HG02938 (cell line): ENCODE measurements at regions not wholly inside any gene's neighbourhood (a gene's known extent, or its start where the extent isn't known, plus 50 kb on each side); places are given as distances from the start of the nearest gene placed in this dataset.

ENCODE experiments used
- ATAC-seq: cut with Tn5 transposase; IDR thresholded peaks from one replicate; pipeline ENCODE4 v1.9.1; 2021; ENCODE audit warnings: mild to moderate bottlenecking, moderate library complexity; ENCODE audit not compliant: unreplicated experiment

GRCh38 chr20:11323816-11324215 lies 593.9 kb upstream of the BTBD3 start:
- no peak for ATAC-seq

DNA sequence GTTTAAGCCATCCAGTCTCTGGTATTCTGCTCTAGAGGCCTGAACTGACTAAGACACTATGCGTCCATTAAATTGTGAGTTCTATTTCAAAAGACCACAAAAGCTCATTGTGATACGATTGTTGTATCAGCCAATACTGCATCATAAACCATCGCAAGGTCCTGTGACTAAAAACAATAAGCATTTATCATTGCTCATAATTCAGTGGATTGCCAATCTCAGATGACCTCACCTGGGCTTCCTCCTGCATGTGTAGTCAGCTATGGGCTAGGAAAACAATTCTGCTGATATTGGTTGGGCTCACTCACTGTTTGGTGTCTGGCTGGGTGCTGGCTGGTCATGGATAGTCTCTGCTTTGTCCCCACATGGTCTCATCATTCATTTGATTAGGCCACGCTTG lies 592.7 kb upstream of the BTBD3 start:
- ATAC-seq = no peak

DNA sequence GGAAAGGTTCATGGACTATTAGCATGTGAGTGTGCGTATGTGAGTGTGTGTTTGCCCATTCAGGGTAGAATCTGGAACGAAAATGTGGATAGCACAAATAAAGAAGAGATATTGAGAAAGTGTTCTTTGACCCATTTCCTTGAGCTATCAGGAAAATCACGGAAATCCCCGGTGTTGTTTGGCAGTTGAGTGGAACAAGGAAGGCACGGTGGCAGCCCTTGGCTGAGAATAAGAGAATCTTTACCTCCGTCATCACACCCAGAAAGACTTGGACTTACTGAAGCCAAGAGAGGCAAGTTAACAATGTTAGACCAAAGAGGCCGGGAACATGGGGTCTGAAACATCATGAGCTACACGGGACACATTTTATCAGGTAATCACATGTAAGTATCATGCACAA lies 588.9 kb upstream of the BTBD3 start:
- ATAC-seq = no peak

DNA sequence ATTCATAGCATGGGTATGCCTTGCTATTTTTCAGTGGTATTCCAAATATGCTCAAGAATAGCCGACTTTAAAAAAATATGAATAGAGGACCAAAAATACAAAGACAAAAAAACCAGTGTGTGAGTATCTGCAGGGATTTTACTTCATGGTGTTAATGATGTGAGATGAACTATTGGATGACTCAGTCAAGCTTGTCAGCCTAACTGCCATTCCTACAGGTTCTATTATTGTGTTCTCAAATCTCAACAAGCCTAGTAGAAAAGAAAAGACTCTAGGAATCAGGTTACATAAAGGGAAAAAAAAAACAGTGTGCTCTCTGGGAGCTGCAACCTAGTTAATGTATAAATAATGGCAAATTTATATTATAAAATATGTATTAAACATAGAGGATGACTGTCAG lies 588.4 kb upstream of the BTBD3 start:
- no peak for ATAC-seq

DNA sequence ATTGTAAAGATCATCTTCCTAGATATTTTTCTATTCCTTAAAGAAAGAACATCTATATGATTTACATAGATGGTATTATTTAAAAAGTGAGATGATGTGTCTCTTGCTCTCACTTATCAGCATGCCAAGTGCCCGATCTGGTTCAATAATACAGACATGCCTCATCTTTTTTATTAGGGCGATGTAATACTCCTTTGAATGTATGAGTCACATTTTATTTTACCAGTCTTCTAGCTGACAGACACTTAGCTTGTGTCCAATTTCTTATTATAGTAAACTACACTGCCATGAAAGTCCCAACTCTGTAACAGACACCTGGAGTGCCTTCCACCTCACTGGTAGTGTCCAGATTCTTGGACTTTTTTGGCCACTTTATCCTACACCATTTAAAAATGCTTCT lies 586.6 kb upstream of the BTBD3 start:
- no peak for ATAC-seq

DNA sequence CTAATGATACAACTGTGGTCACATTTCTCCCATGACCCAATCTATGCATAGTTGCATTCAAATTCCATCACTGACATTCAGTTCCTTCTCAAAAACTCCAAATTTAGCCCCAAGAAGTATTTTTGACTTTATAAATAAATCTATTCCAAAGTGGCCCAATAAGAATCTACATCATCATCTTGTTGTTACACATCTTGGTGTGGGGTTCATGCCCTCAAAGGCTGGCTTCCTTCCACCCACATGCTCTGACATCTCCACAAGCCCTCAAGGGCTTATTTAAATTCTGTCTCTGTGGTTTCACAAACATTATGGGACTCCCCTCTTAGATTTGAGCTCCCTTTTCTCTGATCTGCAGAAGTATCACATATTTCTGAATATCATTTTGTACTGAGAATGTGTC lies 585.3 kb upstream of the BTBD3 start:
- no peak for ATAC-seq

DNA sequence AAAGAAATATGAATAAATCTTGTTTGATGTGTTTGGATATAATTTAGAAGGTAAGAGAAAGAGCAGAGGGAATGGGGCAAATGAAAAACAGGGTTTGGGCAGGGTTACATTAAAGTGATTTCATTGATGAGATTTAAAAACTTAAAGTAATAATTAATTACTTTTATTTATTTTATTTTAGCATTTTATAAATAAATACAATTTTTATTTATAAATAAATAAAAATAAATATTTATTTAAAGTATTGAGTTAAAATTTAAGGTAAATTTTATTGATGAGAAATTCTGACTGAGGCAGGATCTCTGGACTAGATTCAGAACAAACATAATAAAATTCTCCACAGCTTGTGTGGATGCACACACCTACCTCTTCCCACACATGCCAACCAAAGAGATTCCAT lies 584.1 kb upstream of the BTBD3 start:
- no peak for ATAC-seq

- no peak for ATAC-seq
Measured at GRCh38 chr20:11337361-11338130, 580.1 kb upstream of the BTBD3 start.

GRCh38 chr20:11338496-11339306 lies 579.0 kb upstream of the BTBD3 start:
- no peak for ATAC-seq

DNA sequence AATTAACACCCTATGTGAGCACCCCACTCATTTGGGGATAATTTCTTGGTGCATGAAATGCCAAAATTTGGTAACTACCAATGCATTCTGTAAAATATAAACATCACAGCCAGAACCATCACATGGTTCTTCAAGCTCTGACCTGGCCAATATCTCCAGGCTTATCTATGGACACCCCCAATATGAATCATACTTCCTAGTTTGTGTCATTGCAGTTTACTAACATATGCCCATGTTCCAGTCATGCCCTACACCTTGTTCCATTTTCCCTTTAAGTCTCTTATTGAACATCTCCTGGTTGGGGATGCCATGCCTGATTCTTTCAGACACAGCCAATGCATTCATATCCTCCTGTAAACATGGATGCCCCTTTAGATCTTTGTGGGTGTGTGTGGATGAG lies 572.8 kb upstream of the BTBD3 start:
- ATAC-seq = no peak

DNA sequence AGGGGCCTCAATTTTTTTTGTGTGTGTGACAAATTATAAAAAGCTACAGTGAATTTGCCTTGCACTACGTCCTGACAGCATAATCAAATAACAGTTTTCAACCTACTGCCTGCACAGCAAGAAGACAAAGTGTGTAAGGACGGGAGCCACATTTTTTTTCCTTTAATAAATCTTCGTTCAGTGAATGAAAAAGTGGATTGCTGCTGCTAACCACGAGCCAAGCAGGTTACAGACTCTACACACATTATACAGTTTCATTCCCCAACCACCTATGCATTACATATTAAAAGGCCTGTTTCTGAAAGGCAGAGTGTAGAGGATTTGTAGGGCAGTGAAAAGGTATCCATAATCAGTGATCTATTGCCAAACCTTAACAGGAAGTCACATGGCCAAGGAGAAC lies 570.0 kb upstream of the BTBD3 start:
- no peak for ATAC-seq

GRCh38 chr20:11350126-11351005 lies 567.3 kb upstream of the BTBD3 start:
- ATAC-seq = no peak

DNA sequence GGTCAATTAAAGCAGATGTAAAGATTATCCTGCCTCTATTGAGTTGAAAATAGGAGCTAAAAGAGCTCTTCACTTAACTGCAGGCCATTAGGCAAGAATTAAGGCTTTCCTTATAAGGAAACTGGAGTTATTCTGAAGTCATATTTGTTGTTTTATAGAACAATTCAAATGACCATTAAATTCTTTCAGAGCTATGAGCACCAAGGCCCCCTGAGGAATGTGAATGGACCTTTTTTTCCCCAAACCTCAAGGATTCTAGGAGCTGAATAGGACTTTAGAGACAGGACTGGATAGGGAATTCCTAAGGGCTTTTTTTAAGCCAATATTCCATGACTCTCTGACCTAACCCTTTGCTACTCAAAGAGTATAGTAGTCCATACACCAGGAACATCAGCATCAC lies 565.7 kb upstream of the BTBD3 start:
- no peak for ATAC-seq

GRCh38 chr20:11354846-11355245 lies 562.8 kb upstream of the BTBD3 start:
- no peak for ATAC-seq

GRCh38 chr20:11355345-11355744 lies 562.3 kb upstream of the BTBD3 start:
- ATAC-seq = no peak

DNA sequence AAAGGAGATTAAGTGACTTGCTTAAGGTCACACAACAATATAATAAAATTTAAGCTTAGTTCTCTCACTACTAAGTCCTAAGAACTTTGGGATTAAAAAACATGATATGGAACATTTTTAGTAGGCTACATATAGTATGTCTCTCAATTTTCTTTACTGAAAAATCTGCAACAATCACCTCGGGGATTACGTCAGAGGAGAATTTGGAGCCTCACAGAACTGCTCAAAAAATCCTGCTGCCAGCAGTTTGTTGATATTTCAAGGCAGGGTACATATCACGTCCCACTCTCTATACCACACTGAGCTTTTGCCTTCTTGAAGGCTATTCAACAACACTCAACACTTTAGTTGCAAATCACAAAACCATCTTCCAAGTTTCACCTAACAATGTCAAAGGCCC lies 561.6 kb upstream of the BTBD3 start:
- ATAC-seq = no peak

DNA sequence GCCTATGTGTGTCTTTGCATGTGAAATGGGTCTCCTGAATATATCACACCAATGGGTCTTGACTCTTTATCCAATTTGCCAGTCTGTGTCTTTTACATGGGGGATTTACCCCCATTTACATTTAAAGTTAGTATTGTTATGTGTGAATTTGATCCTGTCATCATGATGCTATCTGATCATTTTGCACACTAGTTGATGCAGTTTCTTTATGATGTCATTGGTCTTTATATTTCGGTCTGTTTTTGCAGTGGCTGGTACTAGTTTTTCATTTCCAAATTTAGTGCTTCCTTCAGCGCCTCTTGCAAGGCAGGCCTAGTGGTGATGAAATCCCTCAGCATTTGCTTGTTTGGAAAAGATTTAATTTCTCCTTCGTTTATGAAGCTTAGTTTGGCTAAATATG lies 555.2 kb upstream of the BTBD3 start:
- no peak for ATAC-seq

- ATAC-seq = no peak
Measured at GRCh38 chr20:11364736-11365135, 553.0 kb upstream of the BTBD3 start.

DNA sequence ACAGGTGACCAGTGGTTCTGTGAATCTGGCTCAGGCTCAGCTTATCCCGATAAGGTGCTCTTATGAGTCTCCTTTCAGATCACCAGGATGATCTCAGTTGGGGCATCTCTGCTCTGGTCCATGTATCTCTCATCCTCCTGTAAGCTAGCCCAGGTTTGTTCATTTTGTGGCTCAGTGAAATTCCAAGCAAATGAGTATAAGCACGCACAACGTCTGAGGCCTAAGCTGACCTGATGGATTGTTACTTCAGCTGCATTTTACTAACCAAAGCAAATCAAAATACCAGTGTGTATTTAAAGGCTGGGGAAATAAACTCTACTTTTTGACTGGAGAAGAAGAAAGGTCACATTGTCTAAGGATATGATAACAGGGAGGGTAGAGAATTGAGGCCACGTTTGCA lies 551.0 kb upstream of the BTBD3 start:
- ATAC-seq = no peak

DNA sequence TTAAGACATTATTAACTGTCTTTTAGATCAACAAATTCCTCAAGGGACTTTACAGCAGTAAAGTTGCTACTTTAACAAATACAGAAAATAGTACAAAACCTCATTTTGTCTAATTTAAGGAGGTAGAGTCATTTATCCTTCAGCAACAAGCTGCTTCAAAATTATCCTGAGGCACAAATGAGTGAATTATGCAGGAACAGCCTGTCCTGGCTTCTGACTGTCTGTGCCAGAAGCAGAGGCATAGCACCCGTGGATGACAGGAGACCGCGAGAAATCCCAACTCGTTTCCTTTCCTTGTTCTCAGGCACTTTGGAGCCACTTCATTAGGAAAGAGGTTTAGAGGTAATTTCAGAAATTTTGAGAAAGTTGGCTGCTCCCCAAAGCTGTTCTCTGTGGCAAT lies 549.2 kb upstream of the BTBD3 start:
- no peak for ATAC-seq

- ATAC-seq = no peak
Measured at GRCh38 chr20:11368965-11369711, 548.6 kb upstream of the BTBD3 start.
